ENCODE measurements at regions not wholly inside any gene's neighbourhood (a gene's known extent, or its start where the extent isn't known, plus 50 kb on each side); places are given as distances from the start of the nearest gene placed in this dataset.

GRCh38 chr13:107867701-107868661 lies 347.4 kb downstream of the LIG4 start:
- no peak for DNase-seq (ENCODE audit: low read depth)
- peak; percentile 63 for TF ChIP-seq CTCF (conservative IDR thresholded peaks at IDR 0.05; ENCODE audit: low read depth, low read length)
- H3K4me3 ChIP-seq (ENCODE audit: low read depth, low read length), result peak overlapping the region; percentile 68

- DNase-seq (ENCODE audit: low read depth), result no peak
- no peak for TF ChIP-seq CTCF (conservative IDR thresholded peaks at IDR 0.05; ENCODE audit: low read depth, low read length)
- H3K4me3 ChIP-seq (ENCODE audit: low read depth, low read length), result peak overlapping the region; percentile 68
Observed at GRCh38 chr13:107866941-107867623, 348.3 kb downstream of the LIG4 start.

DNA sequence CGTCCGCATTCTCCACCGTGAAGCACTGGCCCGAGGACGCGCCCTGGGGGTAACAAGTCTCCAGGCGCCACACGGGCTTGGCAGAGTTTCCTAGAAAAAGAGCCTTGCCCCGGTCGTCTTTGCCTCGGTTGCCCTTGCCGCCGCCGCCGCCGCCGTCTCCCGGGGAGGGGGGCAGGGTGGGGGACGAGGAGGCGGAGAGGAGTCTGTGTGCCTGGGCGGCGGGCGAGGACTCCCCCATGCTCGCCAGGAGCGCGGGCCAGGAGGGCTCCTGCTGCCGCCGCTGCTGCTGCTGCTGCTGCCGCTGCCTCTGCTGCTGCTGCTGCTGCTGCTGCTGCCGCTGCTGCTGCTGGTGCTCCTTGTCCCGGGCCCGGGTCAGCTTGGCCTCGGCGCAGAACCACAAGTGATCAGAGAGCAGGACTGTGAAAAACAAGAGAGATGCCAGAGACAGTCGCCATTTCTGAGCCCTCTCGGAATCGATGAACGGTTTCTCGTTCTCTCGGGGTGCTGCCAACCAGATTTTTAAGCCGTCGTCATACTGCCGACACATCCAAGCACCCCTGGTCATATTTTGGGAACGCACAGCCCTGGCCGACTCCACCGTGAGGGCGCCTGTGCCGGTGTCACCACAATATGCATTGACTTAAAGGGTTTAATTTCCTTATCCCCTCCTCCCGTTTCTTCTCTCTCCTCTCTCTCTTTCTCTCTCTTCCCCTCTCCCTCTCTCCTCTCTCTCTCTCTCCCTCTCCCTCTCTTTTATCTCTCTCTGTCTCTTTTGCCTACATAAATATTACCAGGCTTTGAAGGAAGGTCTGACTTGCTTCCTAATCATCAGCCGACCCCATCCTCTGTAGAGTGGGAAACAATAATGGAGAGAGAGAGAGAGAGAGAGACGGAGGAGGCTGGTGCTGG lies 349.1 kb downstream of the LIG4 start:
- no peak for TF ChIP-seq CTCF (conservative IDR thresholded peaks at IDR 0.05; ENCODE audit: low read depth, low read length)
- H3K4me3 ChIP-seq (ENCODE audit: low read depth, low read length), result peak overlapping the region; percentile 68
- no peak for DNase-seq (ENCODE audit: low read depth)

DNA sequence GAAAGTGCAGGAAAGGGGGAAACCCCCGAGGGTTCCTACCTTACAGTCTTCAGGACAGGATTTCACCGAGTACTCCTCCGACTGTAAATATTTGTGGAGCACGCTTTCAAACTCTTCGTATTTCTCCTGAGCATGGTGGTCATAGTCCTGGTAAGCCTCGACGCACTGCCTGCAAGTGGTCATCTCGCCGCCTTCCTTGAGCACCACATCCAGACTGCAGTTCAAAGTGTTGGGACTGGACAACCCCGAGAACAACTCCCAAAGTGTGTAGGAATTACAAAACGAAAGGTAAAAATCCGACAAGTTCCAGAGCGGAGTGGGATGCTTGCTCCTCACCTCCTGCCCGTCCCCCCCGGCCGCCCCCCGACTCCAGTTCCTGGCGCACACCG lies 349.7 kb downstream of the LIG4 start:
- DNase-seq (ENCODE audit: low read depth), result no peak

GRCh38 chr13:107865318-107865575 lies 350.1 kb downstream of the LIG4 start:
- TF ChIP-seq CTCF (conservative IDR thresholded peaks at IDR 0.05; ENCODE audit: low read depth, low read length), result no peak
- H3K4me3 ChIP-seq (ENCODE audit: low read depth, low read length), result peak overlapping the region; percentile 68

More for the DNA sequence above, 349.7 kb downstream of the LIG4 start:
- no peak for TF ChIP-seq CTCF (conservative IDR thresholded peaks at IDR 0.05; ENCODE audit: low read depth, low read length)
- peak overlapping the region; percentile 68 for H3K4me3 ChIP-seq (ENCODE audit: low read depth, low read length)

DNA sequence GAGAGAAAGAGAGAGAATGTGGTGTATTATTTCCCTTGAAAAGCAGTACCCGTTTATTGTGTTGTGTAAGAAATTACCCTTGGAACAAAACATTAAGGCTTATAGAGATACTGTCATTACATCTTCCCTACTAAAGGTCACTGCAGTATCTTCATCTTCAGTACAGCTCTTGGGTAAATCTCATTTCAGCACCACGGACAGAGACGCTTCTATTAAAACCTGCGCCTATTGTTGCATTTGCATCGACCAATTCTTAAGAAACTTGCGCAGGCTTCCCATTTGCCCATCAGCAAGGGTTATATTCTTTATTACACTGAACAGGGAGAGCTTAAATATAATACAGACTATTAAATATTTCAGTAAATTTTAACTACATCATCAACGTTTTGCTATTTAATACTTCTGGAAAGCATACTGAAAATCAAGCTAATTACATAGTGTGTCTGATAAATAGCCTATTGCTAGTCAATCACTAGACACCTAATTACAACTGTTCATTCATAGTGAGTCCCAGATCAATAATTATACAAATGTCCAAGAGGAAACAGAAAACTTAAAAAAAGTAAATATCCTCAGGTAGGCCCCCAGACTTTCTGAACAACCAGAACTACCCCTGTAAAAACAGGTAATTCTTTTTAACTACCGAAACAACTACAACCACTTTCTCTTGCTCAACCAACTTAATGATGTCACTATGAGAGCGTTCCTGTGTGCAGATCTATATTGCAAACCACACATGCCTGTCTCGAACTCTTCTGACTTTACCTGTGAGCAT lies 350.6 kb downstream of the LIG4 start:
- H3K4me3 ChIP-seq (ENCODE audit: low read depth, low read length), result peak overlapping the region; percentile 68
- TF ChIP-seq CTCF (conservative IDR thresholded peaks at IDR 0.05; ENCODE audit: low read depth, low read length), result no peak
- peak; percentile 41 for DNase-seq (ENCODE audit: low read depth)

More at GRCh38 chr13:107865318-107865575, 350.1 kb downstream of the LIG4 start:
- DNase-seq (ENCODE audit: low read depth), result no peak
